HG02840 (cell line): ENCODE measurements at regions not wholly inside any gene's neighbourhood (a gene's known extent, or its start where the extent isn't known, plus 50 kb on each side); places are given as distances from the start of the nearest gene placed in this dataset.
"Not testable (repeated sequence)": the region's sequence is repeated elsewhere in the genome, so short reads cannot be mapped to it uniquely, and the experiment has no call there.

ENCODE experiments used
- ATAC-seq: cut with Tn5 transposase; IDR thresholded peaks from one replicate; pipeline ENCODE4 v1.9.1; 2021; ENCODE audit warnings: mild to moderate bottlenecking, moderate library complexity, moderate number of reproducible peaks; ENCODE audit not compliant: unreplicated experiment, low FRiP score

DNA sequence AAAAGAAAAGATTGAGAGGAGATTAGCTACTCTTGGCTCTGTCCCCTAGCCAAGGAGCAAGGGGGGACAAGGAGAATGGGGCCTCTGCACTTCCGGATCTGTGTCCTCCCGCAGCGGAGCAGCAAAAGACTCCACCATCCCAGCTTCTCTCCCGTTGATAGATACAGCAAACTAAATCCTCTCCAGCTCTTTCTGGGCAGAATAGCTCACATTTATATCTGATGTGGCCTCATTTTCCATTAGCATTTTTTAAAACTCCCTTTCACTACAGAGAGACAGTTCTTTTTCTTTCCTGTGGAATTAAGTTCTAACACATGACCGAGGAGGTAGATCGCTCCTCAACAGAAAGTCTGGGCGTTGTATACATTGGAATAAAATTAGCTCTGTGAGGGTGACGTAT is 260.9 kb upstream of the SOX4 start:
- no peak for ATAC-seq

GRCh38 chr6:21333715-21334114 is 259.8 kb upstream of the SOX4 start:
- ATAC-seq = no peak

DNA sequence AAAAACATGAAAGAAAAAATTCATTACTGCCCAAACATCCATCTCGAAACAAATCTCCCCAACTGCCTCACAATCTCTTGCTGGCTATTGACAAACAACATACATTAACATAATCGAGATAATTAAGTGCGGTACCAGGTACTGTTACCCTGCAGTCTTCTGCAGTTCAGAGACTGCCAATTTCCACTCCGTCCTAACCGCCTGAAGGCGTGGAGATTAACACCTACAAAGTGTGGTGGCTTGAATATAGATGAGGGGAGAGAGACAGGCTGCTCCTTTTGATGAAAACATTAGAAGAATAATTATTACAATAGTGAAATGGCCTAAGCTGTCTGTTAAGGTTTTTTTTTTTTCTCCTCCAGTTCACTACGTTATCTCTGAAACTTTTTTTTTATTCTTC is 258.9 kb upstream of the SOX4 start:
- ATAC-seq = no peak

GRCh38 chr6:21335591-21335990 is 258.0 kb upstream of the SOX4 start:
- no peak for ATAC-seq

GRCh38 chr6:21337263-21337662 is 256.3 kb upstream of the SOX4 start:
- no peak for ATAC-seq

DNA sequence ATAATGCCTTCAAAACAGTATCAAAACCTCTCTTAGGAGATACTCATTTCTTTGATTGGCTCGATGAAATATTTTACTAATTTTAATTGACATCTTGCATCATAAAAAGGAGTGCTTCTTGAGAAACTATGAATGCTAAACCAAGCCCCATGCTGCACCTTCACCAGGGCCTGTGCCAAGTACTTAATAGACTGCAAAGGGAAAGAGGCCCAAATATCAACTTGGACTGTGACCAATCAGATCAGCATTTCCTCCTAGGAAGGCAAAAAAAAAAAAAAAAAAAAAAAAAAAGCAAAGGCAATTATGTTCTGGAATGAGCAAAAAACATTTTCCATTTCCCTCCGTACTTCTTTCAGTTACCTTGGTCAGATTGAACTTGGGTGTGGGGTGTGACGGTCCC is 253.0 kb upstream of the SOX4 start:
- ATAC-seq = no peak

DNA sequence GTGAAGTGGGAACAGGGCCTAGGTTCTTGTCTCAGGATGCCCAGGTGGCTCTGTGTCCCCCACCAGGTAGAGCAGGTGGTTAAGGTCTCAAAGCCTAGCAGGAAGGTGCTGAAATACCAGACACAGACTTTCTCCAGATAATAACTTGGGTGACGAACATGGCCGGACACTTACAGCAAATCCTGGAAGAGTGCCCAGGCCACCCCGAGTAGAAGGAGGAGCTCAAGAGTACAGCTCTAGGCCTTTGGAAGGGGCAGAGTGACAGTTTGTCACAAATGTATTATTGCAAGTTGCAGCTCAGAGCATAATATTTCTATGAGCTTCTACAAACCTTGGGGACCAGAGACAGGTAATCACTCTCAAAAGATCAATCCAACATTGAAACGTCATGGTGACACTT is 251.6 kb upstream of the SOX4 start:
- no peak for ATAC-seq

- ATAC-seq = no peak
Measured at GRCh38 chr6:21342501-21342900, 251.1 kb upstream of the SOX4 start.

DNA sequence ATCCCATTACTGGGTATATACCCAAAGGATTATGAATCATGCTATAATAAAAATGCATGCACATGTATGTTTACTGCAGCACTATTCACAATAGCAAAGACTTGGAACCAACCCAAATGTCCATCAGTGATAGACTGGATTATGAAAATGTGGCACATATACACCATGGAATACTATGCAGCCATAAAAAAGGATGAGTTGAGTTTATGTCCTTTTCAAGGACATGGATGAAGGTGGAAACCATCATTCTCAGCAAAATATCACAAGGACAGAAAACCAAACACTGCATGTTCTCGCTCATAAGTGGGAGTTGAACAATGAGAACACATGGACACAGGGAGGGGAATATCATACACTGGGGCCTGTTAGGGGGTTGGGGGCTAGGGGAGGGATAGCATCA is 247.8 kb upstream of the SOX4 start:
- ATAC-seq = not testable (repeated sequence)

DNA sequence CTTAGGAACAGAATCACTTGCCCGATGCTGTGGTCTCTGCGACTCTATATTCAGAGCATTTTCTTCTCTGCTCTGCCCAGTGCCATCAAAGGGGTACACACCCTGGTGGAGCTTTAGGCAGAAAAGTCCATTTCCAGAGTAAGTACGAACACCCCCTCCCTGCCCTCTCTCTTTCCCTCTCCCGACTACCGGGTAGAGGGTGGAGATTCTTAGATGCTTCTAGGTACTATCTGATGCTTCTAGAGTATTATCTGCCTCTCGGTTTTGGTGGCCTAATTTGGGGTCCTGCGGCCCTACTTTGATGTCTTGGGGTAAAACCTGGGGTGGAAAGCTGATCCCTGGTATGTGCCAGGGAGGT is 245.4 kb upstream of the SOX4 start:
- ATAC-seq = no peak

- ATAC-seq = no peak
Measured at GRCh38 chr6:21348504-21349195, 244.9 kb upstream of the SOX4 start.

DNA sequence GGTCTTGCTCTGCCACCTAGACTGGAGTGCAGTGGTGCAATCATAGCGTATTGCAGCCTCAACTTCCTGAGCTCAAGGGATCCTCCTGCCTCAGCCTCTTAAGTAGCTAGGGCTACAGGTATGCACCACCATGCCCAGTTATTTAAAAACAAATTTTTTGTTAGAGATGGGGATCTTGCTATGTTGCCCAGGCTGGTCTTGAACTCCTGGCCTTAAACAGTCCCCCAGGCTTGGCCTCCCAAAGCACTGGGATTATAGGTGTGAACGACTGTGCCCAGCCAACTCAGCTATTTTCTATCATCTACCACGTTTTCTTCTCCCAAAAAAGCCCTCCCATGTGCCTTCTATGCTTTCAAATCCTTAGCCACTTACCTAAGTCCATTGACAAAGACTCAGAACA is 243.7 kb upstream of the SOX4 start:
- no peak for ATAC-seq

GRCh38 chr6:21350926-21351325 is 242.6 kb upstream of the SOX4 start:
- ATAC-seq = no peak

DNA sequence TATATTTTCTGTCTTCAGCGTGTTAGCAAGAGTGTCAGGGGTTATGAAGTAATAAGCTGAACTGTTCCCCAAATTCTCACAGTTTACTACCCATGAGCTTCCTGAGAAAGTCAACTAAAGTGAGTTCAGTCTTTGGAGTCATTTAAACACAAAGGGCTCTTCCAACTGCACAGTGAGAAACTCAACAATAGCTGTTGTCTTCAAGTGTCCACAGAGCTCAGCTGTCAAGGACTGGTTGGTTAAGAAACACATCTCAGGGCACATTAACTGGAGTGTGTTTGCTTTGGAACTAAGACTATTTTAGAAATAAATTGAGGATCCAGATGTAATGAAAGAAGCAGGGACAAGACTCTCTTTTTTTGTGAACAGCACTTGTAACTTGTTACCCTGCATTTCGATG is 241.4 kb upstream of the SOX4 start:
- ATAC-seq = no peak

- ATAC-seq = no peak
Measured at GRCh38 chr6:21354805-21355238, 238.7 kb upstream of the SOX4 start.

DNA sequence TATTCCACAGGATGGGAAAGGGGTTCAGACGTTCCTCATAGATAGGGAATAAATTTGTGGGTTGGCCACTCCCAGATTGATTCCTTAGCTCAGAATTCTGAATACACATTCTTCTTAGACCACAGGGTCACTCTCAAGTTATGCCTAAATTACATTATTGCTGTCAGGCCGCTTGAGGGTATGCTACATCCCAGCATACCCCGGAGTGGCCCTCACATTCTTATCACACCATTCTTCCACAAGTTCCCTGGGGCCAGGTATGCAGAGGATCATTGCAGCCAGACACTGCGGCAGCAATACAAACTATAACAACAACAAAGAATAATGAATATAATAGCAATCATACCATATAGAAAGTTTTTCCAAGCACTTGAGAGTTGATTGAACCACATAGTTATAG is 237.9 kb upstream of the SOX4 start:
- ATAC-seq = no peak

- ATAC-seq = no peak
Measured at GRCh38 chr6:21357262-21357661, 236.3 kb upstream of the SOX4 start.

- ATAC-seq = no peak
Measured at GRCh38 chr6:21359926-21360325, 233.6 kb upstream of the SOX4 start.

GRCh38 chr6:21360336-21360735 is 233.2 kb upstream of the SOX4 start:
- no peak for ATAC-seq

DNA sequence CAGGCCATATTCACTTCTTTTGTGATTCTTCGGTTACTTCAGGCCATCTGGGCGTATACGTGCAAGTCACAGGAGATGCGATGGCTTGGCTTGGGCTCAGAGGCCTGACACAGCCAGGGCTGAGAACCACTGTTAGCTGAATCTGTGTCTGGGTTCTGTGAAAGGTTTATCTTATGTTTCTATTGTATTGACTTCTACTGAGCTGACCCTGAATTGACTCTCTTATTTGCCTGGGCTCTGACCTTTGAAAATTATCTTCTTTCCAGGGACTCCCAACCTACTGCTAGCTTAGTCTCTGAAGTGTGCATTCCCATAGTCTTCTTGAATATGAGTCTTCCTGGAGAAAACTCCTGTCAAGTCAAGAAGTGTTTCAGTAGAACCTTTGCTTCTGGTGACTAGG is 226.4 kb upstream of the SOX4 start:
- ATAC-seq = no peak

DNA sequence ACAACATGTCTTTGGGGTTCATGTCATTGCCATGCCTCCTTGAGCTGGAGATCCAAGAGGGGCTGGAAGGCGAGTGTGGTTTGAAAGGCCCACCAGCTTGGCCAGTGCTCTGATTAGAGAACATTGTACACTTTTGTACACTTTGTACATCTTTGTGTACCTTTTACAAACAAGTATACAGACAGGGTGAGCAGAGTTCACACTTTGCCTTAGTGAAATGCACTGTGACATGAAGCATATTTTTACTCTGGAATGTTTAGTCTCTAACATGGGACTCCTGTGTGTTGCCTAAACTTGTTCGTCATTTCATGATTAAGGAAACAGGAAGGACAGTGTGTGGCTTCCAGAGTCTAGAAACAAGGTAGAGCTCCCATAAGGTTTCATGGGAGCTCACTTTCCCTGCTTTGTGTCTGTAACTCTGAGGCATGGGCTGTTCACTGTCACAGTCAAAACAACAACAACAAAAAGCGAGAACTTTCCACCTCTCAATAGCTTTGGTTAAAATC is 225.8 kb upstream of the SOX4 start:
- ATAC-seq = no peak

DNA sequence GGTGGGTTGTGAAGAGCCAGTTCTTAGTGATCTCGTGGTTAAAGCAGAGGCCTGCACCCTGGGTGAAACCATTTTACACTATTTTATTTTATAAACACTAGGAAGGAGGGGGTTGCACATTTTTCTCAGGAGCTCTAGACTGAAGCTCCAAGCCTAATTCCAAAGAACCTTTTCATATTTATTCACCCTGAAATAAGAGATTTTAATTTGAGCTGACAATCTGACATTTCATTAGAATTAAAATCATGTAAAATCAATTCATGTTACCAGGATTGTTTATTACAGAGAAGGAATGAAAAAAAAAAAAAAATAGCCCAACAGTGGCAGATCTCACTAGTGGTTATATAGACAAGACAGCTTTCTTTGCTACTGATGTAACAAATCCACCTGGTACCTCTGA is 222.5 kb upstream of the SOX4 start:
- ATAC-seq = no peak

DNA sequence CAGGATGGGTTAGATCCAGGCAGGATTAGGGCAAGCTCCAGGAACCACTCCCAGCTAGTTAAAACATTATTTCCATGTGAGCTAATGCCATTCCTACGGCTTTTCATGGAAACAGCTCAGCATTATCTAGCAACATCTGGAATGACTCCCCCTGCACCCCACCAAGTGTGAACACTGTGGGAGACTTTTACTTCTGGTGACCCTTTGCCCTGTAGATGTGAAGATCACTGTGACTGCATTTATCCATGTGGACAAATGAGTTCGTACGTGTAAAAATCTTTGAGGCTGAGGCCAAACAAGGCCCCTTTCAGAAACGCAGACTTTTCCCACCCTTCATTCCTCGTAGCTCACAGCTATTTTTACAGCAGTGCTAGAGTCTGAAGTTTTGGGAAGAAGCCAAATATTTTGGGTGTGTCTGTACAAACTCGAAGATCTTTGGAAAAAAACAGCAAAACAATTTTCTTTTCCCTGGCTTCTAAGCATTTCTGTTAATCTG is 221.8 kb upstream of the SOX4 start:
- ATAC-seq = no peak
